AG09319 (cell line): ENCODE measurements at regions not wholly inside any gene's neighbourhood (a gene's known extent, or its start where the extent isn't known, plus 50 kb on each side); places are given as distances from the start of the nearest gene placed in this dataset.
A peak's percentile ranks its signal among the peaks of the same experiment; 100 is the strongest.

Experiments used
- DNase-seq: peaks from one replicate; pipeline ENCODE4 v3.0.0-alpha.2; 2010; ENCODE audit warnings: low read depth; ENCODE audit errors: extremely low read depth
- CTCF ChIP-seq: IDR thresholded peaks from 2 replicates; pipeline ENCODE4 v1.5.1; 2011; ENCODE audit warnings: low read depth, mild to moderate bottlenecking, inconsistent platforms, low read length, moderate library complexity

GRCh38 chr13:80096383-80096782 is 244.5 kb downstream of the SPRY2 start:
- TF ChIP-seq CTCF, result no peak
- no peak for DNase-seq

GRCh38 chr13:80094526-80094925 is 246.4 kb downstream of the SPRY2 start:
- no peak for DNase-seq
- TF ChIP-seq CTCF, result no peak

- no peak for TF ChIP-seq CTCF
- no peak for DNase-seq
Observed at GRCh38 chr13:80093888-80094287, 247.0 kb downstream of the SPRY2 start.

- no peak for TF ChIP-seq CTCF
- DNase-seq, result no peak
Observed at GRCh38 chr13:80086304-80086721, 254.6 kb downstream of the SPRY2 start.

GRCh38 chr13:80083853-80084676 is 256.9 kb downstream of the SPRY2 start:
- no peak for TF ChIP-seq CTCF
- DNase-seq, result peak; percentile 89

- no peak for DNase-seq
- TF ChIP-seq CTCF, result no peak
Observed at GRCh38 chr13:80083081-80083852, 257.7 kb downstream of the SPRY2 start.
